CD4-positive, alpha-beta T cell treated with Interleukin-2 at 100 ng/mL for 4 hours (primary cell): ENCODE measurements at regions not wholly inside any gene's neighbourhood (a gene's known extent, or its start where the extent isn't known, plus 50 kb on each side); places are given as distances from the start of the nearest gene placed in this dataset.
"Not testable (repeated sequence)": the region's sequence is repeated elsewhere in the genome, so short reads cannot be mapped to it uniquely, and the experiment has no call there.

Experiments
- DNase-seq: peaks from one replicate; pipeline ENCODE4 v3.0.0-alpha.2; 2020; ENCODE audit warnings: low spot score

DNA sequence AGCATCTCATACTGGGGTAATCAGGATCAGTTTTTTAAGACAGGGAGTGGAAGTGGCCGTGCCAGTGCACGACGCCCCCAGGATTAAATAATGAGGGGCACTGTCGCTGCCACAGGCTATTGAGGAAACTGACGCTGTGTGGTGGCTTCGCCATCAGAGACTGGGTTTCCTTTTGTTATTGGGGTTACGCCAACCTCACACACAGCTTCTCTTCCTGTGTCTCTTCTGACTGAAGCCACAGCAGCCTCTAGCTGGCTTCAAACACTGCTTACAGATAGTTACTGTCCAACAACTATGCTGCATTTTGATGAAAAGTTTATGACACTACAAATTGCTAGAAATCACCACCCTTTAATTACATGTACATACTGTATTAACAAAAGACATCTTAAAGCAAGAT is 521.9 kb upstream of the SALL3 start:
- DNase-seq: no peak

- DNase-seq: no peak
Observed at GRCh38 chr18:78458356-78458755, 521.3 kb upstream of the SALL3 start.

DNA sequence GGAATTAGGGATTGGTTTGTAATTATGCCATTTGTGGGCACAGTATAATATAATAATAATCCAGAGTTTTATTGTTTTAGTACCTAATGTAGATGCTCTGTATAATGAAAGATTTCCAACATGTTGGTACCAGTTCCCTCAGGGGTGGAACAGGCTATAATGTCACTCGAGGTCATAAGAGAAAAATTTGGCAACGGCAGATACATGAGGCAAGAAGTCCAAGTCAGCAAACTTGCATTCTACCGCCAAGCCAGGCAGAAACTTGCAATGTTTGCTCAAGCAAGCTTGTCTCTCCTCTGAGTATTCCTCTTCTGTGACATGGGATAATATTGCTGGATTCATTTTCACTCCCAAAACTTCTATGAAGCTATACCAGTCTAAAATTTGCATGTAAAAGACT is 520.0 kb upstream of the SALL3 start:
- no peak for DNase-seq

GRCh38 chr18:78460558-78460957 is 519.1 kb upstream of the SALL3 start:
- DNase-seq: no peak

DNA sequence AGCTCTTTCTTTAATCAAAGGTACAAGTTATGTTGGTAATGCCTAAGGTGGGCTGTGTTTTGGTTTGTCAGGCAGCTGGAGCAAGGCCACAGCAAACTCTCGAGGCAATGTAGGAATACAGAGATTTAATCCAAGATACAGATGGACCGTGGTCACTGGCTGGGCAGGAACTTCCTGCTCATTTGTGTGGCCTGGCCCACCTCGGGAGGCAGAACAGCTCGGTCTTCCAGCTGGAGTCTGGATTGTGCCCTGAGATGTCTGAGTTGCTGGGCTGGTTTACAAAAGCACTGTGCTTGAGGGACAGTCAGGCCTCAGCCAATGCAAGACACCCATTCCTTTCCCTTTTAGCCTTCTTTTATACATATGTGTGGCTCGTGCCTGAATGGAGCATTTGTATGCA is 506.1 kb upstream of the SALL3 start:
- no peak for DNase-seq

- no peak for DNase-seq
Observed at GRCh38 chr18:78477840-78478239, 501.8 kb upstream of the SALL3 start.

DNA sequence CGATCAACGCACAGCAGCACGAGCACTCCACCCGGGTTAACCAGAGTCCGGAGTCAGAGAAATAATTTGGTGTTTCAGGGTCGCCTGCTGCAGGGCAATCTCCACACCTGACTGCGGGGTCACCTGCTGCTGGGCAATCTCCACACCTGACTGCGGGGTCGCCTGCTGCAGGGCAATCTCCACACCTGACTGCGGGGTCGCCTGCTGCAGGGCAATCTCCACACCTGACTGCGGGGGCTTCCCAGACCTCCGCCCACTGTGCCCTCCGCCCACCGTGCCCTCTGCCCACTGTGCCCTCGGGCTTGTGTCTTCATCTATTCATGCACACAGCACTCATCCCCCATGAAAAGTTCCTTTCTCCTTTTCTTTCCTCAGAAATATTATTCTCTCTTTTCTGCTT is 500.2 kb upstream of the SALL3 start:
- DNase-seq: no peak

GRCh38 chr18:78480262-78481054 is 499.2 kb upstream of the SALL3 start:
- DNase-seq: no peak

- DNase-seq: no peak
Observed at GRCh38 chr18:78482378-78482777, 497.2 kb upstream of the SALL3 start.

GRCh38 chr18:78487649-78488048 is 492.0 kb upstream of the SALL3 start:
- DNase-seq: no peak

DNA sequence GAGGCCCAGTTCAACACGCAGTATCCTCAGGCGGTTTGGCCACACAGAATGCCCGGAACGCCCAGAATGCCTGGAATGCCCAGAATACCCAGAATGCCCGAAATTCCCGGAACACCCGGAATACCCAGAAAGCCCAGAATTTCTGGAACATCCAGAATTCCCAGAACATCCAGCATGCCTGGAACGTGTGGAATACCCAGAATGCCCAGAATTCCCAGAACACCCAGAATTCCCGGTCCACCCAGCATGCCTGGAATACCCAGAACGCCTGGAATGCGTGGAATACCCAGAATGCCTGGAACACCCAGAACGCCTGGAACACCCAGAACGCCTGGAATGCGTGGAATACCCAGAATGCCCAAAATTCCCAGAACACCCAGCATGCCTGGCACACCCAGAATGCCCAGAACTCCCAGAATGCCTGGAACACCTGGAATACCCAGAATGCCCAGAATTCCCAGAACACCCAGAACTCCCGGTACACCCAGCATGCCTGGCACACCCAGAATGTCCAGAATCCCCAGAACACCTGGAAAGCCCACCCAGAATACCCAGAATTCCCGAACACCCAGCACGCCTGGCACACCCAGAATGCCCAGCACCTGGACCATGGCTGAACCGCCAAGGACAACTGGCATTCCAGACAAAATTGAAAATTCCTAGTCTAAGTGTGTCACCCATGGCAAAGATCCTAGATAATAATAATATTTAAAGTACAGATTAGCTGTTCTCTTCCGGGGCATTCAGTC is 487.4 kb upstream of the SALL3 start:
- DNase-seq: no peak

- DNase-seq: no peak
Observed at GRCh38 chr18:78492813-78493371, 486.7 kb upstream of the SALL3 start.

GRCh38 chr18:78493490-78493889 is 486.1 kb upstream of the SALL3 start:
- not testable (repeated sequence) for DNase-seq

GRCh38 chr18:78494204-78495085 is 485.2 kb upstream of the SALL3 start:
- no peak for DNase-seq

DNA sequence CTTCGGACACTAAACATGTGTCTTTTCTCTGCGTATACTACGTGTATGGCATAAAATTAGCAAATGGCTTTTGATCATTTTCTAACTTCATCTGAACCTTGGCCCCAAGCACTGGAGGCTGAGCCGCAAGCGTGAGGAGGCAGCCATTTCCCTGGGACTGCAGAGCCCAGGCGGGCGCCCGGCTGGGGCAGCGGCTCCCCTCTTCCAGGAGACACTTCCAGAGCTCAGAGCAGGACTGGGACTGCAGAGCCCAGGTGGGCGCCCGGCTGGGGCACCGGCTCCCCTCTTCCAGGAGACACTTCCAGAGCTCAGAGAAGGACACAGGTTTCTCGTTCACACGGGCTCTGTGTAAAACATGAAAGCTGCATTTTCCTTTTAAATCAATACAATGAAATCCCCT is 484.1 kb upstream of the SALL3 start:
- DNase-seq: no peak

- DNase-seq: no peak
Observed at GRCh38 chr18:78496079-78496478, 483.5 kb upstream of the SALL3 start.

DNA sequence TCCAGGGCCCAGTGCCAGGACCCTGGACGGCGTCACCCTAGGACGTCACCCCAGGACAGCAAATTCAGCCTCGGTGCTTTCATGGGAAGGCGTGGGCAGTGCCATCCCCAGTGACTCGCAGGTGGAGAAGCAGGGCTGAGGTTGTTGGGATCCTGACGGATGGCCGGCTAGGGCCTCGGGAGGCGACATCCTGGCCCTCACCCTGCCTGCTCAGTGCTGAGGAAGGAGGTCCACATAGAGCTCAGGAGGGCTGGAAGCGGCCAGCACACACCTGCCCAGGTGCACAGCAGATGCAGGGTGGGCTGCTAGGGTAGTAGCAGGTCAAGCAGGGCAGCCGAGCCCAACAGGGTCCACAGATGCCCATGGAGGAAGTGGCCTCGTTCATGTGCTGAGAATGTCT is 482.0 kb upstream of the SALL3 start:
- no peak for DNase-seq

- no peak for DNase-seq
Observed at GRCh38 chr18:78499586-78499985, 480.0 kb upstream of the SALL3 start.

GRCh38 chr18:78501251-78501650 is 478.4 kb upstream of the SALL3 start:
- no peak for DNase-seq

GRCh38 chr18:78503129-78503528 is 476.5 kb upstream of the SALL3 start:
- DNase-seq: no peak

DNA sequence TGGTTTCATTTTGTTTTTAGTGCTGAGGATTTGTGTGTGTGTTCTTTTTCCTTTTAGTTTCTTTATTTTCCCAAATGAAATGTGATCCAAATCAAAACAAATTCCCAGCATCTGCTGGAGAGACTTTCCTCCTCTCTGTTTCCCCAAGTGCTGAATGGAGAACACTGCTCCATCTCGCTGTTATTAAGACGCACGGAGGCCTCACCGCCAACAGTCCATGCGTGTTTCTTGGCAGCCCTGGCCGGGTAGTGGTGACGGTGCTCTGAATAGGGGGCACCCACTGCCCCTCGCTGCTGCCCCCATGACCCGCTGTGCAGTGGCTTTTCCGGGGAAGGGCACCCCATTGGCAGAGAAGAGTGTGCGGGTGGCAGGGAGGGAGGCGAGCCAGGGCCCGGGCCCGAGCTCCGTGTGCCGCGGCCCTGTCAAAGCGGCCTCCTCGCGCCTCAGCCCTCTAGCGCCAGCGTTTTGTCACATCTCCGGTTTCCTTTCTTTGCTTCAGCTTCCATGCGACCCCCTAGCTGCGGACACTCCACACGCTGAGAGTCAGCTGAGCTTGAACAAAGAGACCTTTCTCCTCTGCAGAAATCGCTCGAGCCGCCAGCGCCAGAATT is 473.7 kb upstream of the SALL3 start:
- DNase-seq: no peak

DNA sequence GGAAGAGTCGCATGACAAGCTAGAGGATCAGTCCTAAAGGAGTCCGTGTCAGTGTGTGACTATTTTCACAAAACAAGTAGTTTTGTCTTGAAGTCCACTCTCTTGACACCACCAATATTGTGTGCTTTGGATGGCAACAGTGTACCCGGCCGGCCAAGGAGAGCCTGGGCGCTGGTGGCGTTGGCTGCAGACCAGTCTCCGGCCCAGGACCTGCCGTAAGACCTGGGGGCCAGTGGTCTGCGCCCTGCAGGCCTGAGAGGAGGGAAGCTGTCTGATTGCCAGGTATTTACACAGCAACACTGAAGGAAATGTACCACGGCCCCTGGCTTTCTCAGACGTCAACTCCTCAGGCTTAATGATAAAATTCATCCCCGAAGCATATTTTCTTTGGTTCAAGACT is 472.4 kb upstream of the SALL3 start:
- no peak for DNase-seq
